ENCODE measurements at regions not wholly inside any gene's neighbourhood (a gene's known extent, or its start where the extent isn't known, plus 50 kb on each side); places are given as distances from the start of the nearest gene placed in this dataset.

- Histone ChIP-seq H3K4me3 (no peak overlapping the region), H3K27me3 (ENCODE audit: low read depth) (no peaks in the 10 kb centered on the region), H3K4me1 (no peaks in the 10 kb centered on the region), H3K9me3 (no peaks in the 10 kb centered on the region), H3K27ac (no peak overlapping the region), H3K36me3 (no peaks in the 10 kb centered on the region)
- TF ChIP-seq, protein P1, sequence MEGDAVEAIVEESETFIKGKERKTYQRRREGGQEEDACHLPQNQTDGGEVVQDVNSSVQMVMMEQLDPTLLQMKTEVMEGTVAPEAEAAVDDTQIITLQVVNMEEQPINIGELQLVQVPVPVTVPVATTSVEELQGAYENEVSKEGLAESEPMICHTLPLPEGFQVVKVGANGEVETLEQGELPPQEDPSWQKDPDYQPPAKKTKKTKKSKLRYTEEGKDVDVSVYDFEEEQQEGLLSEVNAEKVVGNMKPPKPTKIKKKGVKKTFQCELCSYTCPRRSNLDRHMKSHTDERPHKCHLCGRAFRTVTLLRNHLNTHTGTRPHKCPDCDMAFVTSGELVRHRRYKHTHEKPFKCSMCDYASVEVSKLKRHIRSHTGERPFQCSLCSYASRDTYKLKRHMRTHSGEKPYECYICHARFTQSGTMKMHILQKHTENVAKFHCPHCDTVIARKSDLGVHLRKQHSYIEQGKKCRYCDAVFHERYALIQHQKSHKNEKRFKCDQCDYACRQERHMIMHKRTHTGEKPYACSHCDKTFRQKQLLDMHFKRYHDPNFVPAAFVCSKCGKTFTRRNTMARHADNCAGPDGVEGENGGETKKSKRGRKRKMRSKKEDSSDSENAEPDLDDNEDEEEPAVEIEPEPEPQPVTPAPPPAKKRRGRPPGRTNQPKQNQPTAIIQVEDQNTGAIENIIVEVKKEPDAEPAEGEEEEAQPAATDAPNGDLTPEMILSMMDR (IDR thresholded peaks at IDR 0.05): no peak
- ATAC-seq (no peak), DNase-seq (no peak)
- intact Hi-C loops (cut with DNase I): no loop called here
These were observed 289.7 kb downstream of the PCNX1 start for GRCh38 chr14:71196921-71197320.

GRCh38 chr14:71198687-71199086 is 291.4 kb downstream of the PCNX1 start:
- Histone ChIP-seq H3K9me3 (no peaks in the 10 kb centered on the region), H3K4me1 (no peaks in the 10 kb centered on the region), H3K36me3 (no peaks in the 10 kb centered on the region), H3K4me3 (no peak overlapping the region), H3K27me3 (ENCODE audit: low read depth) (no peaks in the 10 kb centered on the region), H3K27ac (no peak overlapping the region)
- ATAC-seq: no peak
- DNase-seq: no peak
- intact Hi-C loops (cut with DNase I): no loop called here
- TF ChIP-seq, protein P1 (IDR thresholded peaks at IDR 0.05): no peak

DNA sequence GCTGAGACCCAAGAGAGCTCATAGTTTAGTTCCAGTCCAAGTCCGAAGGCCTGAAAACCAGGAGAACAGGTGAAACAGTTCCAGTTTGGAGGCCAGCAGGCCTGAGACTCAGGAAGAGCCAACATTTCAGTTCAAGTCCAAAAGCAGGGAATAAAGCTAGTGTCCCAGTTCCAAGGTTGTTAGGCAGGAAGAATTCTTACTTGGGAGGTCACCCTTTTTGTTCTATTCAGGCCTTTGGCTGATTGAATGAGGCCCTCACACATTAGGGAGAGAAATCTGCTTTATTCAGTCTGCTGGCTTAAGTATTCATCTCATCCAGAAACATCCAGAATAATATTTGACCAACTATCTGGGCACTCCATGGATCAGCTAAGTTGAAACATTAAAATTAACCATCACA is 294.6 kb downstream of the PCNX1 start:
- H3K9me3 ChIP-seq: no peaks in the 10 kb centered on the region
- no peak for DNase-seq
- no peaks in the 10 kb centered on the region for H3K27me3 ChIP-seq (ENCODE audit: low read depth)
- no peak overlapping the region for H3K27ac ChIP-seq
- H3K4me3 ChIP-seq: no peak overlapping the region
- H3K36me3 ChIP-seq: no peaks in the 10 kb centered on the region
- no peak for ATAC-seq
- TF ChIP-seq, protein P1 (IDR thresholded peaks at IDR 0.05): no peak
- intact Hi-C loops (cut with DNase I): no loop called here
- no peaks in the 10 kb centered on the region for H3K4me1 ChIP-seq

DNA sequence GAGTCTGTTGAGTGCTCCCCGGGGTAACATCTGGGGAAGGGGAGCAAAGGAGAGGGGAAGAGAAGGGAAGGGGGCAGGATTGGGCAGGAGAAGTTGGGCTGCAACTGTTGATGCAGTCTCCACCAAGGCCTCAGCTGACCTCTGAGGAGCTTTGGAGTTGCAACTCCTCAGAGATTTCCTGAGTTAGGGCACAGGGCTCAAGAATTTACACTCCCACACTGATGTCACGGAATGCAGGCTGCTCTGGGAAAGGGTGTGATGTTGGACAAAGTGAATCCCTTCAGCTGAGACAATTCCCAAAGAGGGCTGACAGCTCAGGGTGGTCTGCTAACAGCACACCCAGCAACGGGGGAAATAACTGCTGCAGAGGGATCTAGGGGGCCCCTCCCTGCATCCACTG is 295.6 kb downstream of the PCNX1 start:
- Histone ChIP-seq H3K27me3 (ENCODE audit: low read depth) (no peaks in the 10 kb centered on the region), H3K4me1 (no peaks in the 10 kb centered on the region), H3K27ac (no peak overlapping the region), H3K36me3 (no peaks in the 10 kb centered on the region), H3K4me3 (no peak overlapping the region), H3K9me3 (no peaks in the 10 kb centered on the region)
- no peak for DNase-seq
- intact Hi-C loops (cut with DNase I): no loop called here
- no peak for ATAC-seq
- TF ChIP-seq, protein P1 (IDR thresholded peaks at IDR 0.05): no peak

GRCh38 chr14:71203306-71203705 is 296.0 kb downstream of the PCNX1 start:
- Histone ChIP-seq H3K27ac (no peak overlapping the region), H3K4me1 (no peaks in the 10 kb centered on the region), H3K9me3 (no peaks in the 10 kb centered on the region), H3K27me3 (ENCODE audit: low read depth) (no peaks in the 10 kb centered on the region), H3K4me3 (no peak overlapping the region), H3K36me3 (no peaks in the 10 kb centered on the region)
- ATAC-seq (no peak), DNase-seq (no peak)
- TF ChIP-seq, protein P1 (IDR thresholded peaks at IDR 0.05): no peak
- intact Hi-C loops (cut with DNase I): no loop called here

- H3K4me1 ChIP-seq: no peaks in the 10 kb centered on the region
- H3K9me3 ChIP-seq: no peaks in the 10 kb centered on the region
- ATAC-seq (no peak), DNase-seq (no peak)
- H3K27me3 ChIP-seq (ENCODE audit: low read depth): no peaks in the 10 kb centered on the region
- H3K27ac ChIP-seq: no peak overlapping the region
- H3K36me3 ChIP-seq: no peaks in the 10 kb centered on the region
- H3K4me3 ChIP-seq: no peak overlapping the region
- TF ChIP-seq, protein P1 (IDR thresholded peaks at IDR 0.05): no peak
- intact Hi-C loops (cut with DNase I): no loop called here
These were observed 297.0 kb downstream of the PCNX1 start for GRCh38 chr14:71204231-71204630.
